ENCODE measurements at regions not wholly inside any gene's neighbourhood (a gene's known extent, or its start where the extent isn't known, plus 50 kb on each side); places are given as distances from the start of the nearest gene placed in this dataset.

- peaks cover 9% of the 10 kb centered on the region for H3K9me3 Mint-ChIP-seq (ENCODE audit: unreplicated experiment)
- Histone ChIP-seq H3K27me3 (ENCODE audit: insufficient read depth, low read length) (peaks cover 9% of the 10 kb centered on the region), H3K4me1 (ENCODE audit: insufficient read depth, low read length) (peaks cover 9% of the 10 kb centered on the region), H2AFZ (ENCODE audit: low read depth, low read length) (no peak overlapping the region), H3K9me3 (ENCODE audit: insufficient read depth, low read depth, low read length) (no peaks in the 10 kb centered on the region), H4K20me1 (ENCODE audit: insufficient read depth, low read length) (no peaks in the 10 kb centered on the region), H3K36me3 (ENCODE audit: insufficient read depth, low read length) (no peaks in the 10 kb centered on the region), H3K79me2 (ENCODE audit: insufficient read depth, low read length) (no peaks in the 10 kb centered on the region), H3K4me3 (ENCODE audit: insufficient read depth, low read depth, low read length) (no peak overlapping the region), H3K4me2 (ENCODE audit: low read length) (peak overlapping the region; percentile 39), H3K9ac (ENCODE audit: low read length) (no peak overlapping the region), H3K27ac (ENCODE audit: low read depth, low read length) (no peak overlapping the region)
- FAIRE-seq (no peak), DNase-seq (ENCODE audit: low read depth) (peak; percentile 95)
- no peak overlapping the region for H3K4me3 Mint-ChIP-seq (ENCODE audit: unreplicated experiment)
- TF ChIP-seq, protein P1, sequence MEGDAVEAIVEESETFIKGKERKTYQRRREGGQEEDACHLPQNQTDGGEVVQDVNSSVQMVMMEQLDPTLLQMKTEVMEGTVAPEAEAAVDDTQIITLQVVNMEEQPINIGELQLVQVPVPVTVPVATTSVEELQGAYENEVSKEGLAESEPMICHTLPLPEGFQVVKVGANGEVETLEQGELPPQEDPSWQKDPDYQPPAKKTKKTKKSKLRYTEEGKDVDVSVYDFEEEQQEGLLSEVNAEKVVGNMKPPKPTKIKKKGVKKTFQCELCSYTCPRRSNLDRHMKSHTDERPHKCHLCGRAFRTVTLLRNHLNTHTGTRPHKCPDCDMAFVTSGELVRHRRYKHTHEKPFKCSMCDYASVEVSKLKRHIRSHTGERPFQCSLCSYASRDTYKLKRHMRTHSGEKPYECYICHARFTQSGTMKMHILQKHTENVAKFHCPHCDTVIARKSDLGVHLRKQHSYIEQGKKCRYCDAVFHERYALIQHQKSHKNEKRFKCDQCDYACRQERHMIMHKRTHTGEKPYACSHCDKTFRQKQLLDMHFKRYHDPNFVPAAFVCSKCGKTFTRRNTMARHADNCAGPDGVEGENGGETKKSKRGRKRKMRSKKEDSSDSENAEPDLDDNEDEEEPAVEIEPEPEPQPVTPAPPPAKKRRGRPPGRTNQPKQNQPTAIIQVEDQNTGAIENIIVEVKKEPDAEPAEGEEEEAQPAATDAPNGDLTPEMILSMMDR (IDR thresholded peaks at IDR 0.05; ENCODE audit: insufficient read depth, low read depth, low read length), result no peak
- TF ChIP-seq EZH2 (IDR thresholded peaks at IDR 0.05; ENCODE audit: insufficient read depth, low read length), result no peak
- peaks cover 44% of the 10 kb centered on the region for H3K27me3 Mint-ChIP-seq (ENCODE audit: low read depth, unreplicated experiment)
- no peak overlapping the region for H3K27ac Mint-ChIP-seq (ENCODE audit: unreplicated experiment)
- peaks cover 16% of the 10 kb centered on the region for H3K4me1 Mint-ChIP-seq (ENCODE audit: low read depth, unreplicated experiment)
- no peaks in the 10 kb centered on the region for H3K36me3 Mint-ChIP-seq (ENCODE audit: low read depth, unreplicated experiment)
Measured at GRCh38 chr13:31038834-31039552, 106.5 kb downstream of the TEX26 start.

- Mint-ChIP-seq H3K27ac (ENCODE audit: unreplicated experiment) (no peak overlapping the region), H3K36me3 (ENCODE audit: low read depth, unreplicated experiment) (no peaks in the 10 kb centered on the region), H3K4me3 (ENCODE audit: unreplicated experiment) (no peak overlapping the region), H3K4me1 (ENCODE audit: low read depth, unreplicated experiment) (peaks cover 14% of the 10 kb centered on the region), H3K9me3 (ENCODE audit: unreplicated experiment) (peaks cover 9% of the 10 kb centered on the region), H3K27me3 (ENCODE audit: low read depth, unreplicated experiment) (peaks cover 47% of the 10 kb centered on the region)
- Histone ChIP-seq H3K79me2 (ENCODE audit: insufficient read depth, low read length) (no peaks in the 10 kb centered on the region), H3K4me2 (ENCODE audit: low read length) (no peak overlapping the region), H4K20me1 (ENCODE audit: insufficient read depth, low read length) (no peaks in the 10 kb centered on the region), H3K4me1 (ENCODE audit: insufficient read depth, low read length) (peaks cover 9% of the 10 kb centered on the region), H3K9ac (ENCODE audit: low read length) (no peak overlapping the region), H3K27me3 (ENCODE audit: insufficient read depth, low read length) (peaks cover 9% of the 10 kb centered on the region), H3K36me3 (ENCODE audit: insufficient read depth, low read length) (no peaks in the 10 kb centered on the region), H3K9me3 (ENCODE audit: insufficient read depth, low read depth, low read length) (no peaks in the 10 kb centered on the region), H2AFZ (ENCODE audit: low read depth, low read length) (no peak overlapping the region), H3K27ac (ENCODE audit: low read depth, low read length) (no peak overlapping the region), H3K4me3 (ENCODE audit: insufficient read depth, low read depth, low read length) (no peak overlapping the region)
- no peak for TF ChIP-seq EZH2 (IDR thresholded peaks at IDR 0.05; ENCODE audit: insufficient read depth, low read length)
- TF ChIP-seq, protein P1 (IDR thresholded peaks at IDR 0.05; ENCODE audit: insufficient read depth, low read depth, low read length), result no peak
- no peak for FAIRE-seq
- no peak for DNase-seq (ENCODE audit: low read depth)
Measured at GRCh38 chr13:31037874-31038500, 105.5 kb downstream of the TEX26 start.

All from astrocyte (in vitro differentiated cells and primary cell).